Erythroblast (primary cell): ENCODE measurements at regions not wholly inside any gene's neighbourhood (a gene's known extent, or its start where the extent isn't known, plus 50 kb on each side); places are given as distances from the start of the nearest gene placed in this dataset.

Experiments
- GATA1 ChIP-seq: IDR thresholded peaks from 2 replicates; pipeline ENCODE4 v1.6.1; 2011; ENCODE audit warnings: low read depth, mild to moderate bottlenecking, control low read depth, low read length, moderate library complexity
- POLR2A ChIP-seq: IDR thresholded peaks from 2 replicates; pipeline ENCODE4 v1.6.1; 2011; ENCODE audit warnings: mild to moderate bottlenecking, low read length

DNA sequence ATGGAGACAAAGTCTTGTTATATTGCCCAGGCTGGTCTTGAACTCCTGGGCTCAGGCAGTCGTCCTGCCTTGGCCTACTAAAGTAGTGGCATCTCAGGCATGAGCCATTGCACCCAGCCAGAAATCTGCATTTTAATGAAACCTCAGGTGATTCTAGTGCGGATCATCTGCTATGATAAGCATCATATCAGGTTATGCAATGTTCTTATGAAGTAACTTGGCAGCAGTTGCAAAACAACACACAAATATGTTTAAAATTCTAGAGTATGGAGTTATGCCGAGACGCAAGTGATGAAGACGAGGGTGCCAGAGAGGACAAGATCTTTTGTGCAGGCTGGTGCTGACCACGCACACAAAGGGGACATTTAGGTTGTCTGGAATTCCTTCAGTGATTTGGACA is 153.2 kb upstream of the MEF2C start:
- TF ChIP-seq POLR2A, result no peak
- TF ChIP-seq GATA1, result no peak
